SK-N-SH treated with all-trans-retinoic acid at 6 μM for 48 hours (cell line): ENCODE measurements at regions not wholly inside any gene's neighbourhood (a gene's known extent, or its start where the extent isn't known, plus 50 kb on each side); places are given as distances from the start of the nearest gene placed in this dataset.
A peak's percentile ranks its signal among the peaks of the same experiment; 100 is the strongest.

Experiments
- ATAC-seq: fragments of 200-7000 bp; cut with Tn5 transposase; 3 replicates; pipeline ENCODE4 v1.9.1; 2020; ENCODE audit warnings: mild to moderate bottlenecking, moderate library complexity
- ARNTL ChIP-seq: fragments of 450-650 bp; formaldehyde crosslinking; IDR thresholded peaks from 2 replicates; pipeline ENCODE4 v1.5.0; 2020; ENCODE audit warnings: low read depth, mild to moderate bottlenecking, moderate library complexity, borderline replicate concordance
- BACH2 ChIP-seq: fragments of 250-450 bp; sonication (Bioruptor Pico); IDR thresholded peaks from 2 replicates; pipeline ENCODE4 v1.9.0; 2021; ENCODE audit warnings: mild to moderate bottlenecking, borderline replicate concordance
- CSDC2 ChIP-seq: fragments of 250-450 bp; sonication (Bioruptor Pico); IDR thresholded peaks from 2 replicates; pipeline ENCODE4 v1.5.0; 2020; ENCODE audit warnings: mild to moderate bottlenecking, moderate library complexity
- ESRRG ChIP-seq: fragments of 250-450 bp; sonication (Bioruptor Pico); IDR thresholded peaks from 2 replicates; pipeline ENCODE4 v1.6.1; 2021; ENCODE audit warnings: mild to moderate bottlenecking
- ISL1 ChIP-seq: fragments of 250-450 bp; sonication (Bioruptor Pico); IDR thresholded peaks from 2 replicates; pipeline ENCODE4 v2.1.2; 2022; ENCODE audit warnings: mild to moderate bottlenecking, moderate library complexity
- PPARA ChIP-seq: fragments of 250-450 bp; sonication (Bioruptor Pico); IDR thresholded peaks from 2 replicates; pipeline ENCODE4 v1.5.0; 2020; ENCODE audit warnings: mild to moderate bottlenecking, borderline replicate concordance
- RARB ChIP-seq: fragments of 250-450 bp; sonication (Bioruptor Pico); IDR thresholded peaks from 2 replicates; pipeline ENCODE4 v1.8.0; 2021; ENCODE audit warnings: mild to moderate bottlenecking, moderate library complexity
- SNAI2 ChIP-seq: fragments of 250-450 bp; sonication (Bioruptor Pico); IDR thresholded peaks from 2 replicates; pipeline ENCODE4 v1.5.0; 2020; ENCODE audit warnings: mild to moderate bottlenecking, moderate library complexity
- TCF4 ChIP-seq: fragments of 250-450 bp; sonication (Bioruptor Pico); IDR thresholded peaks from 2 replicates; pipeline ENCODE4 v1.8.0; 2021; ENCODE audit warnings: mild to moderate bottlenecking, moderate library complexity, borderline replicate concordance
- TOX ChIP-seq: fragments of 250-450 bp; sonication (Bioruptor Pico); IDR thresholded peaks from 2 replicates; pipeline ENCODE4 v1.8.0; 2021; ENCODE audit warnings: mild to moderate bottlenecking, moderate library complexity, borderline replicate concordance
- ZC3H10 ChIP-seq: fragments of 250-450 bp; sonication (Bioruptor Pico); IDR thresholded peaks from 2 replicates; pipeline ENCODE4 v1.5.1; 2021; ENCODE audit warnings: mild to moderate bottlenecking, moderate library complexity
- ZFP3 ChIP-seq: fragments of 250-450 bp; sonication (Bioruptor Pico); IDR thresholded peaks from 2 replicates; pipeline ENCODE4 v1.5.0; 2020; ENCODE audit warnings: mild to moderate bottlenecking, moderate library complexity
- ZFP30 ChIP-seq: fragments of 450-650 bp; formaldehyde crosslinking; IDR thresholded peaks from 2 replicates; pipeline ENCODE4 v1.5.0; 2022; ENCODE audit warnings: mild to moderate bottlenecking, moderate library complexity
- ZNF565 ChIP-seq: fragments of 450-650 bp; formaldehyde crosslinking; conservative IDR thresholded peaks from 2 replicates; pipeline ENCODE4 v1.5.0; 2020; ENCODE audit warnings: low read depth, mild to moderate bottlenecking, moderate library complexity
- ZNF8 ChIP-seq: fragments of 450-650 bp; formaldehyde crosslinking; IDR thresholded peaks from 2 replicates; pipeline ENCODE4 v1.5.0; 2020; ENCODE audit warnings: mild to moderate bottlenecking, moderate library complexity
- TF ChIP-seq, protein P1 (sequence below): fragments of 250-450 bp; sonication (Bioruptor Pico); IDR thresholded peaks from 2 replicates; pipeline ENCODE4 v1.8.0; 2021; ENCODE audit warnings: low read depth, mild to moderate bottlenecking, moderate library complexity, borderline replicate concordance
- TF ChIP-seq, protein P2 (sequence below): fragments of 250-450 bp; sonication (Bioruptor Pico); IDR thresholded peaks from 2 replicates; pipeline ENCODE4 v1.5.1; 2021; ENCODE audit warnings: mild to moderate bottlenecking, moderate library complexity
- TF ChIP-seq, protein P3 (sequence below): fragments of 250-450 bp; sonication (Bioruptor Pico); IDR thresholded peaks from 2 replicates; pipeline ENCODE4 v1.5.1; 2020; ENCODE audit warnings: low read depth, mild to moderate bottlenecking, moderate library complexity
- TF ChIP-seq, protein P4 (sequence below): fragments of 250-450 bp; sonication (Bioruptor Pico); IDR thresholded peaks from 2 replicates; pipeline ENCODE4 v1.8.0; 2020; ENCODE audit warnings: mild to moderate bottlenecking, moderate library complexity, borderline replicate concordance

- TF ChIP-seq BACH2 (no peak), CSDC2 (CRISPR knock-in tag) (no peak), ZNF8 (CRISPR knock-in tag) (no peak), TOX (CRISPR knock-in tag) (no peak), ARNTL (no peak), SNAI2 (CRISPR knock-in tag) (no peak), ISL1 (CRISPR knock-in tag) (no peak), ZFP3 (no peak), TCF4 (CRISPR knock-in tag) (no peak), ESRRG (no peak)
- TF ChIP-seq, protein P1, sequence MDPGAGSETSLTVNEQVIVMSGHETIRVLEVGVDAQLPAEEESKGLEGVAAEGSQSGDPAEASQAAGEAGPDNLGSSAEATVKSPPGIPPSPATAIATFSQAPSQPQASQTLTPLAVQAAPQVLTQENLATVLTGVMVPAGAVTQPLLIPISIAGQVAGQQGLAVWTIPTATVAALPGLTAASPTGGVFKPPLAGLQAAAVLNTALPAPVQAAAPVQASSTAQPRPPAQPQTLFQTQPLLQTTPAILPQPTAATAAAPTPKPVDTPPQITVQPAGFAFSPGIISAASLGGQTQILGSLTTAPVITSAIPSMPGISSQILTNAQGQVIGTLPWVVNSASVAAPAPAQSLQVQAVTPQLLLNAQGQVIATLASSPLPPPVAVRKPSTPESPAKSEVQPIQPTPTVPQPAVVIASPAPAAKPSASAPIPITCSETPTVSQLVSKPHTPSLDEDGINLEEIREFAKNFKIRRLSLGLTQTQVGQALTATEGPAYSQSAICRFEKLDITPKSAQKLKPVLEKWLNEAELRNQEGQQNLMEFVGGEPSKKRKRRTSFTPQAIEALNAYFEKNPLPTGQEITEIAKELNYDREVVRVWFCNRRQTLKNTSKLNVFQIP (CRISPR knock-in tag) = no peak
- TF ChIP-seq, protein P2, sequence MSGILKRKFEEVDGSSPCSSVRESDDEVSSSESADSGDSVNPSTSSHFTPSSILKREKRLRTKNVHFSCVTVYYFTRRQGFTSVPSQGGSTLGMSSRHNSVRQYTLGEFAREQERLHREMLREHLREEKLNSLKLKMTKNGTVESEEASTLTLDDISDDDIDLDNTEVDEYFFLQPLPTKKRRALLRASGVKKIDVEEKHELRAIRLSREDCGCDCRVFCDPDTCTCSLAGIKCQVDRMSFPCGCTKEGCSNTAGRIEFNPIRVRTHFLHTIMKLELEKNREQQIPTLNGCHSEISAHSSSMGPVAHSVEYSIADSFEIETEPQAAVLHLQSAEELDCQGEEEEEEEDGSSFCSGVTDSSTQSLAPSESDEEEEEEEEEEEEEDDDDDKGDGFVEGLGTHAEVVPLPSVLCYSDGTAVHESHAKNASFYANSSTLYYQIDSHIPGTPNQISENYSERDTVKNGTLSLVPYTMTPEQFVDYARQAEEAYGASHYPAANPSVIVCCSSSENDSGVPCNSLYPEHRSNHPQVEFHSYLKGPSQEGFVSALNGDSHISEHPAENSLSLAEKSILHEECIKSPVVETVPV (CRISPR knock-in tag) = no peak
- TF ChIP-seq, protein P3, sequence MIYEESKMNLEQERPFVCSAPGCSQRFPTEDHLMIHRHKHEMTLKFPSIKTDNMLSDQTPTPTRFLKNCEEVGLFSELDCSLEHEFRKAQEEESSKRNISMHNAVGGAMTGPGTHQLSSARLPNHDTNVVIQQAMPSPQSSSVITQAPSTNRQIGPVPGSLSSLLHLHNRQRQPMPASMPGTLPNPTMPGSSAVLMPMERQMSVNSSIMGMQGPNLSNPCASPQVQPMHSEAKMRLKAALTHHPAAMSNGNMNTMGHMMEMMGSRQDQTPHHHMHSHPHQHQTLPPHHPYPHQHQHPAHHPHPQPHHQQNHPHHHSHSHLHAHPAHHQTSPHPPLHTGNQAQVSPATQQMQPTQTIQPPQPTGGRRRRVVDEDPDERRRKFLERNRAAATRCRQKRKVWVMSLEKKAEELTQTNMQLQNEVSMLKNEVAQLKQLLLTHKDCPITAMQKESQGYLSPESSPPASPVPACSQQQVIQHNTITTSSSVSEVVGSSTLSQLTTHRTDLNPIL = no peak
- TF ChIP-seq, protein P4, sequence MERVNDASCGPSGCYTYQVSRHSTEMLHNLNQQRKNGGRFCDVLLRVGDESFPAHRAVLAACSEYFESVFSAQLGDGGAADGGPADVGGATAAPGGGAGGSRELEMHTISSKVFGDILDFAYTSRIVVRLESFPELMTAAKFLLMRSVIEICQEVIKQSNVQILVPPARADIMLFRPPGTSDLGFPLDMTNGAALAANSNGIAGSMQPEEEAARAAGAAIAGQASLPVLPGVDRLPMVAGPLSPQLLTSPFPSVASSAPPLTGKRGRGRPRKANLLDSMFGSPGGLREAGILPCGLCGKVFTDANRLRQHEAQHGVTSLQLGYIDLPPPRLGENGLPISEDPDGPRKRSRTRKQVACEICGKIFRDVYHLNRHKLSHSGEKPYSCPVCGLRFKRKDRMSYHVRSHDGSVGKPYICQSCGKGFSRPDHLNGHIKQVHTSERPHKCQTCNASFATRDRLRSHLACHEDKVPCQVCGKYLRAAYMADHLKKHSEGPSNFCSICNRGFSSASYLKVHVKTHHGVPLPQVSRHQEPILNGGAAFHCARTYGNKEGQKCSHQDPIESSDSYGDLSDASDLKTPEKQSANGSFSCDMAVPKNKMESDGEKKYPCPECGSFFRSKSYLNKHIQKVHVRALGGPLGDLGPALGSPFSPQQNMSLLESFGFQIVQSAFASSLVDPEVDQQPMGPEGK (CRISPR knock-in tag) = no peak
- ATAC-seq = no peak
Measured at GRCh38 chr12:105429511-105429910, 99.0 kb downstream of the C12orf75 start.

DNA sequence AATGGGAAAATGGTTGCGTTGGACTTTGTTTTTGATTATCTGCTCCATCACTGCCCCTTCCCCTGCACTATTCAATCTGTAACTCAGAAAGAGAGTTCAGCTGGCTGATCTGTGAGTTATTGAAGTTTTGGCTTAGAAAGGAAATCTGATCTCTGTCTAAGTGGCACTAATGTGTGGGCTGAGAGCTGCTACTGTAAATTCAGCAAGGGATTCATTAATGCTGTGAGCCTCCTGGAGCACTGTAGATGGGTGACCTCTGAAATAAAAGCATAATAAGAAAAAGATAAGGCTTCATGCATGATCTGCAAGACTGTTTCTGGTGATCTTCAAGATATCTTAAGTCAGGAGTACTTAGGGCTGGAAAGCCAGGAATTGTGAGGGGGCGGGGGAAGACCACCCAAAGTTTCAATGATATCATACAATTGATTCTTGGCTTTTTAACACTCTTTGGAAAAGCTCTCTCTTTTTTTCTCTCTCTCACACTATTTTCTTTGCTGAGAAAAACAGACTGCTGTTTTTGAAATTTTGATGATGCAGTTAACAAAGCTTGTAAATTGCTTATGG, 101.1 kb downstream of the C12orf75 start:
- ATAC-seq = no peak
- TF ChIP-seq ZNF8 (CRISPR knock-in tag) = no peak
- TF ChIP-seq ISL1 (CRISPR knock-in tag) = peak; percentile 60
- TF ChIP-seq, all 23 proteins: peak for 1

- no peak for ATAC-seq
- no peak for TF ChIP-seq TOX (CRISPR knock-in tag)
- TF ChIP-seq, protein P4 (CRISPR knock-in tag) = no peak
Measured at GRCh38 chr12:105433804-105434203, 103.3 kb downstream of the C12orf75 start.

DNA sequence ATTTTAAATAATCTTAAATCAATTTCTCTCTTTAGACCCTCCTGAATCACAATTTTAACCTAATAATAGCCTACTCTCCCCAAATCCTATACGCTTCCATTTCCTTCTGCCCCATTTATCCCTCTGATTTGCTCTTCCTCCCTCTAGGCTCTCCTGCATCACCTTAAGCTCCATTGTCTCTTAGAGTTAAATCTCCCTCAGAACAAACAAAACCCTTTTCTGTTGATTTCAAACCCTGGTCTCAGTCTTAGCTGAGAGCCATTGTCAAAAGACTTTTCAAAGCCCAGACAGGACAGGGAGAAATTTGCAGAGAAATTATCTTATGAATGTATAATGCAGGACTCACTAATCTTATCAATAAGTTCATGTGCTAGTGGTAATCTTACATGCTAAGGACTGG, 106.1 kb downstream of the C12orf75 start:
- ATAC-seq = no peak
- TF ChIP-seq ZFP3 = no peak
- TF ChIP-seq RARB (CRISPR knock-in tag) = no peak
- TF ChIP-seq ZFP30 (CRISPR knock-in tag) = no peak
- no peak for TF ChIP-seq ARNTL
- TF ChIP-seq, protein P1 (CRISPR knock-in tag) = no peak
- TF ChIP-seq ZNF565 (CRISPR knock-in tag) = no peak
- TF ChIP-seq, protein P4 (CRISPR knock-in tag) = no peak
- TF ChIP-seq PPARA = no peak
- no peak for TF ChIP-seq ZC3H10 (CRISPR knock-in tag)
- TF ChIP-seq, protein P2 (CRISPR knock-in tag) = no peak
